Epithelial cell of esophagus (primary cell): ENCODE measurements at regions not wholly inside any gene's neighbourhood (a gene's known extent, or its start where the extent isn't known, plus 50 kb on each side); places are given as distances from the start of the nearest gene placed in this dataset.
"Not testable (repeated sequence)": the region's sequence is repeated elsewhere in the genome, so short reads cannot be mapped to it uniquely, and the experiment has no call there.

Source experiments
- DNase-seq: peaks from one replicate; pipeline ENCODE4 v3.0.0; 2010; ENCODE audit warnings: low read depth
- H3K4me3 ChIP-seq: 2 replicates; pipeline ENCODE4 v1.5.1; 2011; ENCODE audit warnings: mild to moderate bottlenecking, low read length, control low read depth
- TF ChIP-seq, protein P1 (sequence below): IDR thresholded peaks from 2 replicates; pipeline ENCODE4 v1.5.1; 2011; ENCODE audit warnings: low read depth, mild to moderate bottlenecking, low read length, control low read depth, inconsistent platforms; ENCODE audit not compliant: insufficient read depth; ENCODE audit errors: missing control alignments

DNA sequence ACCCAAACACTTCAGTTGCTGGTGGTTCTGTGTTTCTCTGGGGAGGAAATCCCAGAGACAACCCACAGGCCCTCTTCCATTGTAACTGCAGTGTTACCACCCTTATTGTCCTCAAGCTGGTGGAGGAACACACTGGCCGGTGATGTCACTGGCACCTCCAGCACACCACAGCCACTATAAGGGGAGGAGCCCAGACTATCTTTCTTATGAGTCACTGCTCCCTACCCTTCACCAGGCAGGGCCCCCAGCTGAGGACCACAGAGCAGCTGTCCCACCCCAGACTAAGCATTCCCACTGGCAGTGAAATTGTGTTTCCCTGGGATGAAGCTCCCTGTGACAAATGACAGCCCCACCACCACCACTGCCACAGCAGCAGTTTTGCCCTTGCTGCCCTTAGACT lies 171.8 kb upstream of the FGF16 start:
- TF ChIP-seq, protein P1, sequence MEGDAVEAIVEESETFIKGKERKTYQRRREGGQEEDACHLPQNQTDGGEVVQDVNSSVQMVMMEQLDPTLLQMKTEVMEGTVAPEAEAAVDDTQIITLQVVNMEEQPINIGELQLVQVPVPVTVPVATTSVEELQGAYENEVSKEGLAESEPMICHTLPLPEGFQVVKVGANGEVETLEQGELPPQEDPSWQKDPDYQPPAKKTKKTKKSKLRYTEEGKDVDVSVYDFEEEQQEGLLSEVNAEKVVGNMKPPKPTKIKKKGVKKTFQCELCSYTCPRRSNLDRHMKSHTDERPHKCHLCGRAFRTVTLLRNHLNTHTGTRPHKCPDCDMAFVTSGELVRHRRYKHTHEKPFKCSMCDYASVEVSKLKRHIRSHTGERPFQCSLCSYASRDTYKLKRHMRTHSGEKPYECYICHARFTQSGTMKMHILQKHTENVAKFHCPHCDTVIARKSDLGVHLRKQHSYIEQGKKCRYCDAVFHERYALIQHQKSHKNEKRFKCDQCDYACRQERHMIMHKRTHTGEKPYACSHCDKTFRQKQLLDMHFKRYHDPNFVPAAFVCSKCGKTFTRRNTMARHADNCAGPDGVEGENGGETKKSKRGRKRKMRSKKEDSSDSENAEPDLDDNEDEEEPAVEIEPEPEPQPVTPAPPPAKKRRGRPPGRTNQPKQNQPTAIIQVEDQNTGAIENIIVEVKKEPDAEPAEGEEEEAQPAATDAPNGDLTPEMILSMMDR: no peak
- H3K4me3 ChIP-seq: no peak overlapping the region
- DNase-seq: no peak

DNA sequence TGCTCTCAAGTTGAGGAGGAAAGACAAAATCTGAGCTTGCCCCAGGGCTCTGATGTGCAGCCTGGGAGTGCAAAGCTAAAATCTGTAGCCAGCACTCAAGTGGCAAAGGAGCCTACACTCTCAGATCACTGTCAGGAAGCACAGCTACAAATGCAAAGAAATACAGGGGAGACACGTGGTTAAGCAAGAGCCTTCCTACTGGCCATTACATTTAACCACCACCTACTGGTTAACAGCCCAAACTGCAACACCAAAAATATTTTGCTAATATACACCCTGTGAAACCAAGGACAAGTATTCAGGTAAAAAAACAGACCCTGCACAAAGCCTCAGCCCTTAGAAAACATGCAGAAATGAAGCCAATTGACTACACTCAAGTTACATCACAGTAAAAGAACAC lies 170.4 kb upstream of the FGF16 start:
- no peak overlapping the region for H3K4me3 ChIP-seq
- no peak for DNase-seq
- TF ChIP-seq, protein P1: no peak

DNA sequence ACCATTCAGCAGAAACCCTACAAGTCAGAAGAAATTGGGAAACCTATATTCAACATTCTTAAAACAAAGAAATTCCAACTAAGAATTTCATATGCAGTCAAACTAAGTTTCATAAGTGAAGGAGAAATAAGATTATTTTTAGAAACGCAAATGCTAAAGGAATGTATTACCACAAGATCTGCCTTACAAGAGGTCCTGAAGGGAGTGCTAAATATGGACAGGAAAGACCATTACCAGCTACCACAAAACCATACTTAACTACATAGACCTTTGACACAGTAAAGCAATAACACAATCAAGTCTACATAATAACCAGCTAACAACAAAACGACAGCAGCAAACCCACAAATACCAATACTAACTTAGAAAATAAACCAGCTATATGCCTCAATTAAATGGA lies 169.3 kb upstream of the FGF16 start:
- TF ChIP-seq, protein P1: no peak
- no peak for DNase-seq
- H3K4me3 ChIP-seq: no peak overlapping the region

DNA sequence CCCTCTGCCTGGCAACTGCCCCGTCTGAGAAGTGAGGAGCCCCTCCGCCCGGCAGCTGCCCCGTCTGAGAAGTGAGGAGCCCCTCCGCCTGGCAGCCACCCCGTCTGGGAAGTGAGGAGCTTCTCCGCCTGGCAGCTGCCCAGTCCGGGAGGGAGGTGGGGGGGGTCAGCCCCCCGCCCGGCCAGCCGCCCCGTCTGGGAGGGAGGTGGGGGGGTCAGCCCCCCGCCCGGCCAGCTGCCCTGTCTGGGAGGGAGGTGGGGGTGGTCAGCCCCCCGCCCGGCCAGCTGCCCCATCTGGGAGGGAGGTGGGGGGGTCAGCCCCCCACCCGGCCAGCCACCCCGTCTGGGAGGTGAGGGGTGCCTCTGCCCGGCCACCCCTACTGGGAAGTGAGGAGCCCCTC lies 167.8 kb upstream of the FGF16 start:
- not testable (repeated sequence) for H3K4me3 ChIP-seq, DNase-seq

DNA sequence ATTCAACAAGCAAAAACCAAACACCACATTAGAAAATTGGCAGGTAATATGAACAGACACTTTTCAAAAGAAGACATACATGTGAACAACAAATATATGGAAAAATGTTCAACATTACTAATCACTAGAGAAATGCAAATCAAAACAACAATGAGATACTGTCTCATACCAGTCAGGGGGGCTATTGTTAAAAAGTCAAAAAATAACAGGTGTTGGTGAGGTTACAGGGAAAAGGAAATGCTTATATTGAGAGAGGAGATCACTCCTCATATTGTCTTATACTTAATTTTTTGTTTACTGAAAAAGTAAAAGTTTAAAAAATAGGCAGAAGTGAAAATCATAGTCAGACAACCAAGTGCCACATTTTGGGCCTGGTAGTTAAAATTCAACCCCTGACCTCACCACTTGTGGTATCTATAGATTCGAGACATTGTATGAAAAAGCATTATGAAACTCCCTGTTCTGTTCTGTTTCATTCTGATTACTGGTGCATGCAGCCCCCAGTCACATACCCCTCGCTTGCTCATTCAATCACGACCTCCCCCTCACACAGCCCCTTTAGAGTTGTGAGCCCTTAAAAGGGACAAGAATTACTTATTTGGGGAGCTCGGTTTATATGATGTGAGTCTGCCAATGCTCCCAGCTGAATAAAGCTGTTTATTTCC lies 153.7 kb upstream of the FGF16 start:
- TF ChIP-seq, protein P1: no peak
- no peak overlapping the region for H3K4me3 ChIP-seq
- no peak for DNase-seq

DNA sequence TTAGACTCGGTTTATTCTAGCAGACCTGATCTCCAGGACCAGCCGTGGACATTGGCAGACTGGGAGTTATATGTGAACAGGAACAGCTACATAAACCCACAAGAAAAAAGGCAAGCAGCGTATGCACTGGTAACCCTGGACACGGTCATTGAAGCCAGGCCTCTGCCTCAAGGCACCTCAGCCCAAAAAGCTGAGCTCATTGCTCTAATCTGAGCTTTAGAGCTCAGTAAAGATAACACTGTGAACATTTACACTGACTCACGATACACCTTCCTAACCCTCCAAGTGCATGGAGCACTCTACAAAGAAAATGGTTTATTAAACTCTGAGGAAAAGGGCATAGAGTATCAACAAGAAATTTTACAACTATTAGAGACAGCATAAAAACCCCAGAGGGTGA lies 148.9 kb upstream of the FGF16 start:
- TF ChIP-seq, protein P1: no peak
- peak; percentile 0 for DNase-seq
- H3K4me3 ChIP-seq: no peak overlapping the region

DNA sequence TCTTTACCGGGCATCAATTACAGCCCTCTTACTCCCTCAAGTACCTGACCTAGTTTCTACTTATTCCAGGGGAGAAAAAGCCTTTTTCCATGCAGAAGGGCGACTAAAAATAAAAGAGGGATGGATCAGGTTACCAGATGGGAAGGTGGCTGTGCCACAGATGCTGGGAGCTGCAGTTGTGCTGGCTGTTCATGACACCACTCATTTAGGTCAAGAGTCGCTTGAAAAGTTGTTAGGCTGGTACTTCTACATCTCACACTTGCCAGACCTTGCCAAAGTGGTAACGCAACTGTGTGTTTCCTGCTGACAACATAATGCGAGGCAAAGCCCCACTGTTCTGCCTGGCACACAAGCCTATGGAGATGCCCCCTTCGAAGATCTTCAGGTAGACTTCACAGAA lies 148.4 kb upstream of the FGF16 start:
- H3K4me3 ChIP-seq: no peak overlapping the region
- TF ChIP-seq, protein P1: no peak
- peak; percentile 30 for DNase-seq
